Activated T-helper 9 cell treated with anti-CD3 and anti-CD28 coated beads, Interleukin-2, amount 50 U/mL, for 16 hours (primary cell): ENCODE measurements at regions not wholly inside any gene's neighbourhood (a gene's known extent, or its start where the extent isn't known, plus 50 kb on each side); places are given as distances from the start of the nearest gene placed in this dataset.

Source experiments
- DNase-seq: peaks from one replicate; pipeline ENCODE4 v3.0.0-alpha.2; 2020; ENCODE audit warnings: low read depth

- DNase-seq: no peak
These were observed 309.0 kb upstream of the JARID2 start for GRCh38 chr6:14936861-14937260.

- no peak for DNase-seq
These were observed 302.8 kb upstream of the JARID2 start for GRCh38 chr6:14943116-14943515.

- no peak for DNase-seq
These were observed 301.3 kb upstream of the JARID2 start for GRCh38 chr6:14944593-14944992.

- DNase-seq: no peak
These were observed 300.2 kb upstream of the JARID2 start for GRCh38 chr6:14945461-14946185.

GRCh38 chr6:14946753-14947152, 299.1 kb upstream of the JARID2 start:
- DNase-seq: no peak

- no peak for DNase-seq
These were observed 297.2 kb upstream of the JARID2 start for GRCh38 chr6:14948586-14949245.

GRCh38 chr6:14950103-14950969, 295.5 kb upstream of the JARID2 start:
- DNase-seq: no peak

GRCh38 chr6:14950970-14951276, 294.9 kb upstream of the JARID2 start:
- no peak for DNase-seq

GRCh38 chr6:14951704-14952103, 294.2 kb upstream of the JARID2 start:
- DNase-seq: no peak

GRCh38 chr6:14953836-14954235, 292.0 kb upstream of the JARID2 start:
- no peak for DNase-seq

GRCh38 chr6:14957355-14958059, 288.4 kb upstream of the JARID2 start:
- DNase-seq: no peak

- DNase-seq: no peak
These were observed 286.5 kb upstream of the JARID2 start for GRCh38 chr6:14959324-14959885.

GRCh38 chr6:14964556-14965270, 281.2 kb upstream of the JARID2 start:
- DNase-seq: no peak

- no peak for DNase-seq
These were observed 280.3 kb upstream of the JARID2 start for GRCh38 chr6:14965424-14966075.

GRCh38 chr6:14966096-14966905, 279.6 kb upstream of the JARID2 start:
- DNase-seq: no peak

GRCh38 chr6:14966906-14967711, 278.8 kb upstream of the JARID2 start:
- DNase-seq: no peak

- DNase-seq: no peak
These were observed 277.7 kb upstream of the JARID2 start for GRCh38 chr6:14968056-14968637.

- DNase-seq: no peak
These were observed 276.7 kb upstream of the JARID2 start for GRCh38 chr6:14969126-14969525.
